ENCODE measurements at regions not wholly inside any gene's neighbourhood (a gene's known extent, or its start where the extent isn't known, plus 50 kb on each side); places are given as distances from the start of the nearest gene placed in this dataset.

DNA sequence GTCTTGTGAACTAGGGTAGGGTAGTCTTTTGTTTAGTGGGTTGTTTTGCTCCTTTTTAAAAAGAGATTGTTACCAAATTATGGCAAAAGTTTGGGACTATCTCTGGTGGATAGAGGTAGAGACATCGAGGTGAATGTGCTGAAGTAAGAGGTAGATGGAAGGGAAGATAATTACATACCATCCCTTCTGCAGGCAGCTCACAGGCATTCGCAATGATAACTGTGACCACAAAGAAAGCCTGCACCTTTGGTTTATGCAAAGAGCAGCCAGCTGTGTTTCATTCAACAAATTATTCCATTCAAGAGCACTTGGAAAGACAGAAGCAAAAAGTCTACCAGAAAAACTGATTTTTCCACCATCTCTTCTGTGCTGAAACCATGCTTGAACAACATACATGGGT, 155.6 kb downstream of the GATB start:
- no peak for TF ChIP-seq EZH2 (IDR thresholded peaks at IDR 0.05; ENCODE audit: borderline replicate concordance)
- TF ChIP-seq EZH2phosphoT487 (IDR thresholded peaks at IDR 0.05; ENCODE audit: low read depth, severe bottlenecking, unreplicated experiment) = no peak
- TF ChIP-seq, protein P1, sequence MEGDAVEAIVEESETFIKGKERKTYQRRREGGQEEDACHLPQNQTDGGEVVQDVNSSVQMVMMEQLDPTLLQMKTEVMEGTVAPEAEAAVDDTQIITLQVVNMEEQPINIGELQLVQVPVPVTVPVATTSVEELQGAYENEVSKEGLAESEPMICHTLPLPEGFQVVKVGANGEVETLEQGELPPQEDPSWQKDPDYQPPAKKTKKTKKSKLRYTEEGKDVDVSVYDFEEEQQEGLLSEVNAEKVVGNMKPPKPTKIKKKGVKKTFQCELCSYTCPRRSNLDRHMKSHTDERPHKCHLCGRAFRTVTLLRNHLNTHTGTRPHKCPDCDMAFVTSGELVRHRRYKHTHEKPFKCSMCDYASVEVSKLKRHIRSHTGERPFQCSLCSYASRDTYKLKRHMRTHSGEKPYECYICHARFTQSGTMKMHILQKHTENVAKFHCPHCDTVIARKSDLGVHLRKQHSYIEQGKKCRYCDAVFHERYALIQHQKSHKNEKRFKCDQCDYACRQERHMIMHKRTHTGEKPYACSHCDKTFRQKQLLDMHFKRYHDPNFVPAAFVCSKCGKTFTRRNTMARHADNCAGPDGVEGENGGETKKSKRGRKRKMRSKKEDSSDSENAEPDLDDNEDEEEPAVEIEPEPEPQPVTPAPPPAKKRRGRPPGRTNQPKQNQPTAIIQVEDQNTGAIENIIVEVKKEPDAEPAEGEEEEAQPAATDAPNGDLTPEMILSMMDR (IDR thresholded peaks at IDR 0.05; ENCODE audit: poor library complexity) = no peak
- H2AFZ ChIP-seq = no peak overlapping the region
- no peaks in the 10 kb centered on the region for H3K4me1 ChIP-seq (ENCODE audit: insufficient read depth)
- no peaks in the 10 kb centered on the region for H3K9me3 ChIP-seq (ENCODE audit: low read depth)
- no peaks in the 10 kb centered on the region for H3K36me3 ChIP-seq (replicated peaks; ENCODE audit: insufficient read depth, low read depth)
- H3K27me3 ChIP-seq = no peaks in the 10 kb centered on the region
- no peaks in the 10 kb centered on the region for H3K9me2 ChIP-seq (replicated peaks; ENCODE audit: insufficient read depth)
- H4K20me1 ChIP-seq (ENCODE audit: insufficient read depth, poor library complexity, severe bottlenecking) = no peaks in the 10 kb centered on the region
- 58% methylated on average over 2 of the region's 2 CpGs for WGBS (ENCODE audit: low lambda C conversion rate, missing lambda C conversion rate)
- DNase-seq (ENCODE audit: low spot score) = no peak
- H3K4me2 ChIP-seq = no peak overlapping the region
- no peak overlapping the region for H3K4me3 ChIP-seq
- H3K27ac ChIP-seq = no peak overlapping the region
- no peaks in the 10 kb centered on the region for H3K79me2 ChIP-seq

DNA sequence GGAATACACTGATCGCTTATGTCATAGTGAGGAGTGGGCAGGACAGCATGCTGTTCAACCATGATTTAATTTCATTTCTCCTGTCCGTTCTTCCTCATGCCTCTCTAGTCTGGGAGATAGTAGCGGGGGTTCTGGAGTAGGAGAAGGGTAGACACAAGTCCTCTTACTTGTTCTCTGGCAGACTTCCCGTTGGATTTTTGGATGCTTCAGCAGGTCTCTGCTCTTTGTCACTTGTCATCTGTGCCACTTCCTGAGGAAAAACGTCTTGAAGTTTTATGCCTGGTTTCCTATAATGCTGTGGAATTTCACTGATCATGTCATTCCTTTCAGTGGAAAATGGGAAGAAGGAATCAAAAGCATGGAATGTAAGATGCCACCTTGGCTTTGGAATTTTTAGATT, 154.7 kb downstream of the GATB start:
- DNase-seq (ENCODE audit: low spot score) = no peak
- no peak overlapping the region for H2AFZ ChIP-seq
- H3K27ac ChIP-seq = no peak overlapping the region
- TF ChIP-seq EZH2phosphoT487 (IDR thresholded peaks at IDR 0.05; ENCODE audit: low read depth, severe bottlenecking, unreplicated experiment) (no peak), EZH2 (IDR thresholded peaks at IDR 0.05; ENCODE audit: borderline replicate concordance) (no peak)
- TF ChIP-seq, protein P1 (IDR thresholded peaks at IDR 0.05; ENCODE audit: poor library complexity) = no peak
- no peaks in the 10 kb centered on the region for H3K27me3 ChIP-seq
- H3K36me3 ChIP-seq (replicated peaks; ENCODE audit: insufficient read depth, low read depth) = no peaks in the 10 kb centered on the region
- no peak overlapping the region for H3K4me3 ChIP-seq
- 66% methylated on average over 5 of the region's 5 CpGs for WGBS (ENCODE audit: low lambda C conversion rate, missing lambda C conversion rate)
- H3K79me2 ChIP-seq = no peaks in the 10 kb centered on the region
- no peaks in the 10 kb centered on the region for H3K9me2 ChIP-seq (replicated peaks; ENCODE audit: insufficient read depth)
- no peak overlapping the region for H3K4me2 ChIP-seq
- no peaks in the 10 kb centered on the region for H3K4me1 ChIP-seq (ENCODE audit: insufficient read depth)
- H4K20me1 ChIP-seq (ENCODE audit: insufficient read depth, poor library complexity, severe bottlenecking) = no peaks in the 10 kb centered on the region
- no peaks in the 10 kb centered on the region for H3K9me3 ChIP-seq (ENCODE audit: low read depth)

DNA sequence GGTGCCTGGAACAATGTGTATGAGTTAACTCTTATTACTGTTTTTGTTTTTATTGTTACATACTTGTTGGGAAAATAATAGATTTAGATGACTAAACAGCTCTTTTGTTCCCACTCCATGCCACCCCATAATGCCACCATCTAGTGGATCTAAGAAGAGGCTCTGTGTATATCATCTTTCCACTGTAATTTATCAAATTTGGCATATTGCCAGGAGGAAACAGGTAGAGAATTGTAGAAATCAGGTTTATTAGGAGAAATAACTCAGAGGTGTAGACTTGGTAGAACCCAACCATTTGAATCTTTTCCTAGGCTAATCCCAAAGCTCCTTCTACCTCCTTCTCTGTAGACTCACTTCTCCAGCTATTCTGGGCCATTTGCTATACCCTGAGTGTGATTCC, 150.6 kb downstream of the GATB start:
- no peak overlapping the region for H2AFZ ChIP-seq
- H3K27ac ChIP-seq = no peak overlapping the region
- TF ChIP-seq EZH2 (IDR thresholded peaks at IDR 0.05; ENCODE audit: borderline replicate concordance) (no peak), EZH2phosphoT487 (IDR thresholded peaks at IDR 0.05; ENCODE audit: low read depth, severe bottlenecking, unreplicated experiment) (no peak)
- TF ChIP-seq, protein P1 (IDR thresholded peaks at IDR 0.05; ENCODE audit: poor library complexity) = no peak
- no peak overlapping the region for H3K4me2 ChIP-seq
- no peaks in the 10 kb centered on the region for H3K9me2 ChIP-seq (replicated peaks; ENCODE audit: insufficient read depth)
- H4K20me1 ChIP-seq (ENCODE audit: insufficient read depth, poor library complexity, severe bottlenecking) = no peaks in the 10 kb centered on the region
- no peak overlapping the region for H3K4me3 ChIP-seq
- H3K4me1 ChIP-seq (ENCODE audit: insufficient read depth) = no peaks in the 10 kb centered on the region
- H3K36me3 ChIP-seq (replicated peaks; ENCODE audit: insufficient read depth, low read depth) = no peaks in the 10 kb centered on the region
- no peaks in the 10 kb centered on the region for H3K27me3 ChIP-seq
- DNase-seq (ENCODE audit: low spot score) = no peak
- no peaks in the 10 kb centered on the region for H3K79me2 ChIP-seq
- no peaks in the 10 kb centered on the region for H3K9me3 ChIP-seq (ENCODE audit: low read depth)

DNA sequence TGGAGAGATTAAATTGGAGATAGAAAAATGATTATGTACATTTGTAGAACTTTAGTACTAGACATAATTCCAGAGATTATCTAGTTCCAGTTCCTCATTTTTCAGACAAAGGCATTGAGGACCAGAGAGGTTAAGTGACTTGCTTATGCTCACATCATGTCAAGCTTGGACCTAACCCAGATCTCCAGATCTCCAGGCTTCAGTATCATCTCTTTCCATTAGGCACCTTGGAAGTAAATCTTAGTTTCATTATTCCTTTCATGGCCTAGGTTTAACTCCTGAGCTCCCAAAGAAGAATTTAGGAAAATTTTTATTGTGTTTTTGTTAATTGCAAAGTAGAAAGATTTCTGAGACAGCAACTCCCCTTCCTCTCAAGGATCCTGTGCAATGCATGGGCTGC, 148.8 kb downstream of the GATB start:
- Histone ChIP-seq H3K9me3 (ENCODE audit: low read depth) (no peaks in the 10 kb centered on the region), H4K20me1 (ENCODE audit: insufficient read depth, poor library complexity, severe bottlenecking) (no peaks in the 10 kb centered on the region)

More for the DNA sequence above, 148.8 kb downstream of the GATB start:
- H3K36me3 ChIP-seq (replicated peaks; ENCODE audit: insufficient read depth, low read depth) = no peaks in the 10 kb centered on the region
- no peaks in the 10 kb centered on the region for H3K27me3 ChIP-seq
- H3K4me1 ChIP-seq (ENCODE audit: insufficient read depth) = no peaks in the 10 kb centered on the region
- H3K4me2 ChIP-seq = no peak overlapping the region
- H3K4me3 ChIP-seq = no peak overlapping the region
- H2AFZ ChIP-seq = no peak overlapping the region
- no peaks in the 10 kb centered on the region for H3K79me2 ChIP-seq
- H3K9me2 ChIP-seq (replicated peaks; ENCODE audit: insufficient read depth) = no peaks in the 10 kb centered on the region
- TF ChIP-seq, protein P1 (IDR thresholded peaks at IDR 0.05; ENCODE audit: poor library complexity) = no peak
- TF ChIP-seq EZH2phosphoT487 (IDR thresholded peaks at IDR 0.05; ENCODE audit: low read depth, severe bottlenecking, unreplicated experiment) (no peak), EZH2 (IDR thresholded peaks at IDR 0.05; ENCODE audit: borderline replicate concordance) (no peak)
- no peak for DNase-seq (ENCODE audit: low spot score)
- H3K27ac ChIP-seq = no peak overlapping the region
